OCI-LY1 (cell line): ENCODE measurements at regions not wholly inside any gene's neighbourhood (a gene's known extent, or its start where the extent isn't known, plus 50 kb on each side); places are given as distances from the start of the nearest gene placed in this dataset.

Source experiments
- EZH2 ChIP-seq: fragments of 200-600 bp; sonication (generic), shearing (Covaris generic); IDR thresholded peaks from 2 replicates; pipeline ENCODE4 v1.8.0; 2017; ENCODE audit warnings: borderline replicate concordance, mixed run types, mild to moderate bottlenecking, antibody characterized with exemption, low read length, moderate library complexity, mixed read lengths
- TF ChIP-seq, protein P1 (sequence below): fragments of 200-600 bp; sonication (generic), shearing (Covaris generic); IDR thresholded peaks from 2 replicates; pipeline ENCODE4 v1.5.1; 2017; ENCODE audit warnings: mild to moderate bottlenecking, antibody characterized with exemption, low read length, moderate library complexity, mixed read lengths

DNA sequence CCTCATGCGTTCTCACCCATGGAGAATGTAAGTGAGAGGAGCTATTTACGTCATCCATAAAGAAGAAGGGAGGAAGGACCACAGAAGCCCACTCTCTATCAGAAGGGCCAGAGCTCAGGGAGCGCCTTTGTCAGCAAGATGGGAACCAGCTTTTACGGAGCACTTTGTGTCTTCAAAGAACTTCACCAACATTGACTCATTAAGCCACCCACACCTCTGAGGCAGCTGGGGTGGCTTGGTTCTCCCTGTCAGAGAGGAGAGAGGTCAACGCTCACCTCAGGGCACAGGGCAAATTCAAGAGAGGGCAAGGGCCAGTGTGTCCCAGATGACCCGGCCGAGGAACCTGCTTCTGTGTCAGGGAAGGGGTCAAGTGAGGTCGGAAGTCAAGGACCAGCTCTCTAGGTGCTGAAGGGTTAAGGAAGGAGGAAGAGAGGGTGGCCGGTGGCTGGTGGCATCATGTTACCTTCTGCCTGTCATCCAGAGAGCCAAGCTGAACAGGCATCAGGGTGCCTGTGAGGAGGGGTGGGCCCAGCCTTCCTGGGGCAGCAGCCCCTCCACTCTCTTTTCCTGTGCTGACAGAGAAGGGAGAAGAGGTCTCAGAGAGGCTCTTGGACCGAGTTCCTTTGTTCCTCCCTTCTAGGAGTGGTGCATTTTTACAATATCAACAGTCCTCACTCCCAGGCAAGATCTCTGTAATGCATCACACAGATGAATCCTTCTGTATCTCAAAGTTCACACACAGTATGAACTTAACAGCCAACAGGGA, 109.0 kb downstream of the ETS2 start:
- TF ChIP-seq, protein P1, sequence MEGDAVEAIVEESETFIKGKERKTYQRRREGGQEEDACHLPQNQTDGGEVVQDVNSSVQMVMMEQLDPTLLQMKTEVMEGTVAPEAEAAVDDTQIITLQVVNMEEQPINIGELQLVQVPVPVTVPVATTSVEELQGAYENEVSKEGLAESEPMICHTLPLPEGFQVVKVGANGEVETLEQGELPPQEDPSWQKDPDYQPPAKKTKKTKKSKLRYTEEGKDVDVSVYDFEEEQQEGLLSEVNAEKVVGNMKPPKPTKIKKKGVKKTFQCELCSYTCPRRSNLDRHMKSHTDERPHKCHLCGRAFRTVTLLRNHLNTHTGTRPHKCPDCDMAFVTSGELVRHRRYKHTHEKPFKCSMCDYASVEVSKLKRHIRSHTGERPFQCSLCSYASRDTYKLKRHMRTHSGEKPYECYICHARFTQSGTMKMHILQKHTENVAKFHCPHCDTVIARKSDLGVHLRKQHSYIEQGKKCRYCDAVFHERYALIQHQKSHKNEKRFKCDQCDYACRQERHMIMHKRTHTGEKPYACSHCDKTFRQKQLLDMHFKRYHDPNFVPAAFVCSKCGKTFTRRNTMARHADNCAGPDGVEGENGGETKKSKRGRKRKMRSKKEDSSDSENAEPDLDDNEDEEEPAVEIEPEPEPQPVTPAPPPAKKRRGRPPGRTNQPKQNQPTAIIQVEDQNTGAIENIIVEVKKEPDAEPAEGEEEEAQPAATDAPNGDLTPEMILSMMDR = no peak
- no peak for TF ChIP-seq EZH2
